G401 (cell line): ENCODE measurements at regions not wholly inside any gene's neighbourhood (a gene's known extent, or its start where the extent isn't known, plus 50 kb on each side); places are given as distances from the start of the nearest gene placed in this dataset.

Experiments
- DNase-seq: peaks from one replicate; pipeline ENCODE4 v3.0.0-alpha.2; 2015; ENCODE audit warnings: low spot score
- in situ Hi-C: cut with HindIII; loops from 2 replicates; pipeline ENCODE4 v1.10.0; 2016; ENCODE audit warnings: low sequenced_read_pairs, mixed read lengths

GRCh38 chr7:54637712-54638396 lies 95.7 kb downstream of the VSTM2A start:
- in situ Hi-C loops = no loop called here
- DNase-seq = no peak

- in situ Hi-C loops = no loop called here
- DNase-seq = no peak
These were observed 90.5 kb downstream of the VSTM2A start for GRCh38 chr7:54632696-54633095.

- in situ Hi-C loops = no loop called here
- no peak for DNase-seq
These were observed 87.6 kb downstream of the VSTM2A start for GRCh38 chr7:54629771-54630170.

GRCh38 chr7:54622696-54623309 lies 80.6 kb downstream of the VSTM2A start:
- DNase-seq = no peak
- in situ Hi-C loops = no loop called here
